Adrenal gland (tissue), 5 donors: ENCODE measurements at regions not wholly inside any gene's neighbourhood (a gene's known extent, or its start where the extent isn't known, plus 50 kb on each side); places are given as distances from the start of the nearest gene placed in this dataset.

Source experiments
- POLR2A ChIP-seq, 2 donors: fragments of 450-650 bp; IDR thresholded peaks; one replicate each; pipeline ENCODE4 v1.6.1; 2017; ENCODE audit warnings: antibody characterized with exemption in 2 of 2, mild to moderate bottlenecking in 2 of 2, moderate library complexity in 1 of 2
- TF ChIP-seq, protein P1 (sequence below), 6 experiments: fragments of 450-650 bp in 4 of 6; fragments of 200-600 bp in 2 of 6; sonication (generic) in 1 of 6; IDR thresholded peaks; 1 replicate in 5 of 6; 2 replicates in 1 of 6; pipeline versions ENCODE4 v1.5.1 to v1.8.0; 2016 to 2021; ENCODE audit warnings: antibody characterized with exemption in 6 of 6, mild to moderate bottlenecking in 2 of 6, moderate library complexity in 1 of 6
- donor health status: DM: no; HTN: no; CAD: no.

DNA sequence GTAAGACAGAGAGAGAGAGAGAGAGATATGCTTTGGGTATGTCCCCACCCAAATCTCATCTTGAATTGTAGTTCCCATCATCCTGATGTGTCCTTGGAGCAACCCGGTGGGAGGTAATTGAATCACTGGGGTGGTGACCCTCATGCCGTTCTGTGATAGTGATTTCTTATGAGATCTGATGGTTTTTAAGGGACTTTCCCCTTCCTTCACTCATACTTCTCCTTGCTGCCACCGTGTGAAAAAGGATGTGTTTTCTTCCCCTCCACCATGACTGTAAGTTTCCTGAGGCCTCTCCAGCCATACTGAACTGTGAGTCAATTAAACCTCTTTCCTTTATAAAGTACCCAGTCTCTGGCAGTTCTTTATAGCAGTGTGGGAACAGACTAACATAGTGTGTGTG, 60.3 kb downstream of the EOMES start:
- TF ChIP-seq, protein P1, sequence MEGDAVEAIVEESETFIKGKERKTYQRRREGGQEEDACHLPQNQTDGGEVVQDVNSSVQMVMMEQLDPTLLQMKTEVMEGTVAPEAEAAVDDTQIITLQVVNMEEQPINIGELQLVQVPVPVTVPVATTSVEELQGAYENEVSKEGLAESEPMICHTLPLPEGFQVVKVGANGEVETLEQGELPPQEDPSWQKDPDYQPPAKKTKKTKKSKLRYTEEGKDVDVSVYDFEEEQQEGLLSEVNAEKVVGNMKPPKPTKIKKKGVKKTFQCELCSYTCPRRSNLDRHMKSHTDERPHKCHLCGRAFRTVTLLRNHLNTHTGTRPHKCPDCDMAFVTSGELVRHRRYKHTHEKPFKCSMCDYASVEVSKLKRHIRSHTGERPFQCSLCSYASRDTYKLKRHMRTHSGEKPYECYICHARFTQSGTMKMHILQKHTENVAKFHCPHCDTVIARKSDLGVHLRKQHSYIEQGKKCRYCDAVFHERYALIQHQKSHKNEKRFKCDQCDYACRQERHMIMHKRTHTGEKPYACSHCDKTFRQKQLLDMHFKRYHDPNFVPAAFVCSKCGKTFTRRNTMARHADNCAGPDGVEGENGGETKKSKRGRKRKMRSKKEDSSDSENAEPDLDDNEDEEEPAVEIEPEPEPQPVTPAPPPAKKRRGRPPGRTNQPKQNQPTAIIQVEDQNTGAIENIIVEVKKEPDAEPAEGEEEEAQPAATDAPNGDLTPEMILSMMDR (IDR thresholded peaks at IDR 0.05): no peak
- no peak for TF ChIP-seq POLR2A (IDR thresholded peaks at IDR 0.05)
